Uterus (tissue), 3 donors: ENCODE measurements at regions not wholly inside any gene's neighbourhood (a gene's known extent, or its start where the extent isn't known, plus 50 kb on each side); places are given as distances from the start of the nearest gene placed in this dataset.

Experiments used
- DNase-seq, 2 donors: peaks; one replicate each; pipeline ENCODE4 v3.0.0-alpha.2; 2019 to 2020
- H3K27ac ChIP-seq, 2 donors: fragments of 200-600 bp; sonication (generic); 1 replicate in 1 of 2; 2 replicates in 1 of 2; pipeline ENCODE4 v1.5.1; 2016 to 2018
- H3K27me3 ChIP-seq, 2 donors: fragments of 200-600 bp; sonication (generic); one replicate each; pipeline ENCODE4 v1.5.1; 2018 to 2019; ENCODE audit warnings: control low read depth in 1 of 2
- H3K36me3 ChIP-seq, 2 donors: fragments of 200-600 bp; sonication (generic); one replicate each; pipeline ENCODE4 v1.5.1; 2019; ENCODE audit warnings: control low read depth in 1 of 2
- H3K4me1 ChIP-seq, 2 donors: fragments of 200-600 bp; sonication (generic); one replicate each; pipeline ENCODE4 v1.5.1; 2018 to 2019; ENCODE audit warnings: control low read depth in 1 of 2
- H3K4me3 ChIP-seq, 2 donors: fragments of 200-600 bp; sonication (generic); 1 replicate in 1 of 2; 2 replicates in 1 of 2; pipeline ENCODE4 v1.5.1; 2018 to 2019; ENCODE audit warnings: mild to moderate bottlenecking in 1 of 2
- H3K9me3 ChIP-seq, 2 donors: fragments of 200-600 bp; sonication (generic); one replicate each; pipeline ENCODE4 v1.5.1; 2019; ENCODE audit warnings: control low read depth in 1 of 2
- POLR2A ChIP-seq, 2 donors: fragments of 450-650 bp; IDR thresholded peaks; one replicate each; pipeline ENCODE4 v1.6.1; 2016; ENCODE audit warnings: antibody characterized with exemption in 2 of 2, mild to moderate bottlenecking in 1 of 2, moderate library complexity in 1 of 2
- intact Hi-C: fragments of 100-400 bp; cut with DNase I; formaldehyde crosslinking; loops from one replicate; pipeline ENCODE4 v1.15.1; 2023; ENCODE audit warnings: low total_unique reads
- TF ChIP-seq, protein P1 (sequence below), 4 experiments: fragments of 200-600 bp in 2 of 4; fragments of 450-650 bp in 2 of 4; sonication (generic) in 2 of 4; IDR thresholded peaks; one replicate each; pipeline ENCODE4 v1.5.1; 2016 to 2019; ENCODE audit warnings: antibody characterized with exemption in 4 of 4, mild to moderate bottlenecking in 2 of 4, moderate library complexity in 1 of 4
- donor health status: DM: yes; HTN: yes; CAD: no.

DNA sequence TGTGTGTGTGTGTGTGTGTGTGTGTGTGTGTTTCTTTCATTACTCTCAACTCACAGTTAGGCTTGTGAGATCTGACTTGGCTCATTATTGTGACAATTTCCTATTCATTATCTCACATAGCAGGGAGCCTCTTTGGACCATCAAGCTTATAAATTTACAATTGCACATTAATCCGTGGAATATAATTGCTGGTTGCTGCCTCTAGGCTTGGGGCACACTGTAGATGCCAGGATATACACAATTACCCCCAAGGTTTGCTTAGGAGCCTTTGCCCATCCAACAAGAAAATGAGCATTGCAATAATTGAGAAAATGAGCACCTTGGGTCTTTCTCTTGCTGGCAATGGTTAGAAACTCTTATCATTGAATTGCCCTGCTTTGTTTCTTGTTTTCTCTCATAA lies 161.6 kb upstream of the DMRTA1 start:
- Histone ChIP-seq H3K36me3 (no peaks in the 10 kb centered on the region), H3K27me3 (no peaks in the 10 kb centered on the region), H3K4me3 (no peak overlapping the region), H3K9me3 (no peaks in the 10 kb centered on the region), H3K4me1 (no peaks in the 10 kb centered on the region), H3K27ac (no peak overlapping the region)
- DNase-seq: no peak
- TF ChIP-seq, protein P1, sequence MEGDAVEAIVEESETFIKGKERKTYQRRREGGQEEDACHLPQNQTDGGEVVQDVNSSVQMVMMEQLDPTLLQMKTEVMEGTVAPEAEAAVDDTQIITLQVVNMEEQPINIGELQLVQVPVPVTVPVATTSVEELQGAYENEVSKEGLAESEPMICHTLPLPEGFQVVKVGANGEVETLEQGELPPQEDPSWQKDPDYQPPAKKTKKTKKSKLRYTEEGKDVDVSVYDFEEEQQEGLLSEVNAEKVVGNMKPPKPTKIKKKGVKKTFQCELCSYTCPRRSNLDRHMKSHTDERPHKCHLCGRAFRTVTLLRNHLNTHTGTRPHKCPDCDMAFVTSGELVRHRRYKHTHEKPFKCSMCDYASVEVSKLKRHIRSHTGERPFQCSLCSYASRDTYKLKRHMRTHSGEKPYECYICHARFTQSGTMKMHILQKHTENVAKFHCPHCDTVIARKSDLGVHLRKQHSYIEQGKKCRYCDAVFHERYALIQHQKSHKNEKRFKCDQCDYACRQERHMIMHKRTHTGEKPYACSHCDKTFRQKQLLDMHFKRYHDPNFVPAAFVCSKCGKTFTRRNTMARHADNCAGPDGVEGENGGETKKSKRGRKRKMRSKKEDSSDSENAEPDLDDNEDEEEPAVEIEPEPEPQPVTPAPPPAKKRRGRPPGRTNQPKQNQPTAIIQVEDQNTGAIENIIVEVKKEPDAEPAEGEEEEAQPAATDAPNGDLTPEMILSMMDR (IDR thresholded peaks at IDR 0.05): no peak
- TF ChIP-seq POLR2A (IDR thresholded peaks at IDR 0.05): no peak
- intact Hi-C loops: no loop called here

DNA sequence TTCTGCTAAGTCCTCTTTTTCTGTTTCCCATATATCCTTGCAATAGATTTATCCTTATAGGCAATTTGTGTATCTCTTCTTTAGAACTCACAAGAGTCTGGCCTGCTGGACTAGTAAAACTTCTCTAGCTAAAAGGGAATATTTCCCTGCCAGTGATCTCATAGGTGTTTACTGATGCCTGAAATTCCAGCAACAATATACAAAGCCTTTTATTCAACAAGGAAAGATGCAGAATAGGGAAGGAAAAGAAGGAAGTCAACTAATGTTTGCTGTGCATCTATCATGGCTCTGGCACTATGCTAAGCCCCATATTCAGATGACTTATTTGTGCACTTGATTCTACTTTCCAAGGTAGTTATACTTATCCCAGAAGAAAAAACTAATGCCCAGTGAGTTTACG lies 160.0 kb upstream of the DMRTA1 start:
- Histone ChIP-seq H3K36me3 (no peaks in the 10 kb centered on the region), H3K4me1 (no peaks in the 10 kb centered on the region), H3K9me3 (no peaks in the 10 kb centered on the region), H3K27ac (no peak overlapping the region), H3K4me3 (no peak overlapping the region), H3K27me3 (no peaks in the 10 kb centered on the region)
- no peak for DNase-seq
- intact Hi-C loops: no loop called here
- TF ChIP-seq POLR2A (IDR thresholded peaks at IDR 0.05): no peak
- TF ChIP-seq, protein P1 (IDR thresholded peaks at IDR 0.05): no peak

DNA sequence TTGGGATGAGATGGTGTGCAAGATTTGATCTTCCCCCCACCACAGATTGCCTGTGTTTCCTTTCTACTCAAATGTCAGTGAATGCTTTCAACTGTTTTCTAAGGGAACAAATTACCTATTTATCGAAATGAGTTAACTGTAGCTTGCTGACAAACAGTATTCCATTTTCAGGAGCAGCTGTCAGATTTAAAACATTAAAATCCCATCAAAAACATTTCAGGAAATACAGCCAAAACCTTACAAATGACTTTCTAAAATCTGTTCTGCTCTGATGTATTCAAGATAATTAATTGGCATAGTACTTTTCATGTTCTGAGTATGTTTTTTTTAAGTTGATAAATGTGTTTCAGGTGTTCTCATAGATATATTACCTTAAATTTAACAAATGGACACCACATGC lies 158.0 kb upstream of the DMRTA1 start:
- no peak overlapping the region for H3K4me3 ChIP-seq
- H3K27ac ChIP-seq: no peak overlapping the region
- no peaks in the 10 kb centered on the region for H3K36me3 ChIP-seq
- intact Hi-C loops: no loop called here
- no peaks in the 10 kb centered on the region for H3K9me3 ChIP-seq
- DNase-seq: no peak
- TF ChIP-seq POLR2A (IDR thresholded peaks at IDR 0.05): no peak
- TF ChIP-seq, protein P1 (IDR thresholded peaks at IDR 0.05): no peak
- no peaks in the 10 kb centered on the region for H3K4me1 ChIP-seq
- H3K27me3 ChIP-seq: no peaks in the 10 kb centered on the region

DNA sequence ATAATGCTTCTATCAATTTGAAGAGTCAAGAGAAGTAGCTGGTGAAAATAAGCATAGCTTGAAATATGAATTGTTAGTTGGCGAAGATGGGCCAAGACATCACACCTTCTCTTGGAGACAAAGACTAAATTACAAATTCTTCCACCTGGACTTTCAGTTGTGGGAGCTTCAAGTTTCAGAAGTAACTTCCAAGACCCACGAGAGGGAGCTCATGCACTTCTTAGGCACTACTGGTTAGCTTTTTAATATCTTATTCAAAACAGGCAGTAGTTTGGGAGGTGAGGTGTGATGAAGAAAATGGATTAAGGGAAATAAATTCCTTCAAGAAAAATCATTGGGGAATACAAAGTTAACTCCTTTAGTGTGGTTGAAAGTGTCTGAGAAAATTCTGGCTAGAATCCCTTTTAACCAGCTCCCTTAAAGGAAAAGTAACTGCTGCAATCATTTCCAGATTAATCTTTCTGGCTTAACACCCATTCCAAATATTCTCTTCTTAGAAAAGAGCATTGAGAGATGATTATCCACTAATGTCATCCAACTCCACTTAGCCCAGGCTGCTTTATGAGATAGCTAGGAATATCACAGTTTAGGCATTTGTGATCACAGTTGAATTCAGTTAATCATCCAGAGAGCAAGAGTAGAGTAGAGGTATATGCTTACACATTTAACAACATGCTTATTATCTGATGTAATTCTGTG lies 139.5 kb upstream of the DMRTA1 start:
- intact Hi-C loops: no loop called here
- DNase-seq: no peak

DNA sequence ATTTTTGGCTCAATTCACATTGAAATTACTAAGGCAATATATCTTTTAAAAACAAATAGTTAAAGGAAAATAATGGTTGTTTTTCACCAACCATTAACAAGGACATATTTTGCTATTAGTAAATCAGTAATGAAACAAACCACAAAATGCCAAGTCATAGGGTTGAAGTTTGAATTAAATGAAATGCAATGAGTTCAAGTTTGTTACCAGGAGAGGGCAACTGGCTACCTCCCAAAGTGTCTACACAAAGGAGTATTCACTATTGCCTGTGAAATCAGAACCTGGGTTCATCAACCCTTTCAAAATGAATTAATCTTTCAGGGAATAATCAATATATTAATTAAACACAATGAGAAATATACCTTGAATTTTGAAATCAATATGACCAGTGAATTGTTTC lies 138.4 kb upstream of the DMRTA1 start:
- Histone ChIP-seq H3K27ac (no peak overlapping the region), H3K9me3 (no peaks in the 10 kb centered on the region), H3K36me3 (no peaks in the 10 kb centered on the region), H3K4me3 (no peak overlapping the region), H3K27me3 (no peaks in the 10 kb centered on the region), H3K4me1 (no peaks in the 10 kb centered on the region)
- no peak for DNase-seq
- intact Hi-C loops: no loop called here
- no peak for TF ChIP-seq POLR2A (IDR thresholded peaks at IDR 0.05)
- TF ChIP-seq, protein P1 (IDR thresholded peaks at IDR 0.05): no peak

More for the DNA sequence above, 139.5 kb upstream of the DMRTA1 start:
- no peaks in the 10 kb centered on the region for H3K36me3 ChIP-seq
- H3K4me1 ChIP-seq: no peaks in the 10 kb centered on the region
- H3K9me3 ChIP-seq: no peaks in the 10 kb centered on the region
- H3K27me3 ChIP-seq: no peaks in the 10 kb centered on the region
- H3K27ac ChIP-seq: no peak overlapping the region
- H3K4me3 ChIP-seq: no peak overlapping the region
- TF ChIP-seq POLR2A (IDR thresholded peaks at IDR 0.05): no peak
- TF ChIP-seq, protein P1 (IDR thresholded peaks at IDR 0.05): peak; percentile 33 to 42 (median 40)
